Testis (tissue), 2 donors: ENCODE measurements at regions not wholly inside any gene's neighbourhood (a gene's known extent, or its start where the extent isn't known, plus 50 kb on each side); places are given as distances from the start of the nearest gene placed in this dataset.

Source experiments
- DNase-seq: peaks from one replicate; pipeline ENCODE4 v3.0.0-alpha.2; 2019
- H3K27ac ChIP-seq, 2 donors: fragments of 200-600 bp; sonication (generic); one replicate each; pipeline ENCODE4 v1.5.1; 2019
- H3K27me3 ChIP-seq: fragments of 200-600 bp; sonication (generic); one replicate; pipeline ENCODE4 v1.5.1; 2019
- H3K36me3 ChIP-seq: fragments of 200-600 bp; sonication (generic); one replicate; pipeline ENCODE4 v1.5.1; 2017; ENCODE audit warnings: low read depth; ENCODE audit errors: missing control alignments
- H3K4me1 ChIP-seq: fragments of 200-600 bp; sonication (generic); one replicate; pipeline ENCODE4 v1.5.1; 2019
- H3K4me3 ChIP-seq, 2 donors: fragments of 200-600 bp; sonication (generic); one replicate each; pipeline ENCODE4 v1.5.1; 2017 to 2019
- H3K9me3 ChIP-seq: fragments of 200-600 bp; sonication (generic); one replicate; pipeline ENCODE4 v1.5.1; 2017
- POLR2A ChIP-seq: fragments of 450-650 bp; IDR thresholded peaks from one replicate; pipeline ENCODE4 v1.6.1; 2017; ENCODE audit warnings: antibody characterized with exemption, mild to moderate bottlenecking, moderate library complexity
- WGBS, 2 donors: methylation state at CpG; one replicate each; pipeline ENCODE4 v1.1.5; 2018; 5-methylcytosine and 5-hydroxymethylcytosine counted together
- intact Hi-C: fragments of 100-400 bp; cut with DNase I; formaldehyde crosslinking; loops from one replicate; pipeline ENCODE4 v1.15.1; 2023; ENCODE audit warnings: low total_unique reads
- TF ChIP-seq, protein P1 (sequence below), 3 experiments: fragments of 450-650 bp in 2 of 3; fragments of 200-600 bp in 1 of 3; sonication (generic) in 1 of 3; IDR thresholded peaks; one replicate each; pipeline ENCODE4 v1.5.1; 2016 to 2019; ENCODE audit warnings: antibody characterized with exemption in 3 of 3, mild to moderate bottlenecking in 2 of 3, moderate library complexity in 1 of 3

- no peak for TF ChIP-seq POLR2A
- TF ChIP-seq, protein P1, sequence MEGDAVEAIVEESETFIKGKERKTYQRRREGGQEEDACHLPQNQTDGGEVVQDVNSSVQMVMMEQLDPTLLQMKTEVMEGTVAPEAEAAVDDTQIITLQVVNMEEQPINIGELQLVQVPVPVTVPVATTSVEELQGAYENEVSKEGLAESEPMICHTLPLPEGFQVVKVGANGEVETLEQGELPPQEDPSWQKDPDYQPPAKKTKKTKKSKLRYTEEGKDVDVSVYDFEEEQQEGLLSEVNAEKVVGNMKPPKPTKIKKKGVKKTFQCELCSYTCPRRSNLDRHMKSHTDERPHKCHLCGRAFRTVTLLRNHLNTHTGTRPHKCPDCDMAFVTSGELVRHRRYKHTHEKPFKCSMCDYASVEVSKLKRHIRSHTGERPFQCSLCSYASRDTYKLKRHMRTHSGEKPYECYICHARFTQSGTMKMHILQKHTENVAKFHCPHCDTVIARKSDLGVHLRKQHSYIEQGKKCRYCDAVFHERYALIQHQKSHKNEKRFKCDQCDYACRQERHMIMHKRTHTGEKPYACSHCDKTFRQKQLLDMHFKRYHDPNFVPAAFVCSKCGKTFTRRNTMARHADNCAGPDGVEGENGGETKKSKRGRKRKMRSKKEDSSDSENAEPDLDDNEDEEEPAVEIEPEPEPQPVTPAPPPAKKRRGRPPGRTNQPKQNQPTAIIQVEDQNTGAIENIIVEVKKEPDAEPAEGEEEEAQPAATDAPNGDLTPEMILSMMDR (IDR thresholded peaks at IDR 0.05) = no peak
- Histone ChIP-seq H3K4me1 (peaks cover 73% of the 10 kb centered on the region), H3K9me3 (no peaks in the 10 kb centered on the region), H3K27ac (peak overlapping the region; percentile 10 to 71), H3K27me3 (no peaks in the 10 kb centered on the region), H3K36me3 (no peaks in the 10 kb centered on the region), H3K4me3 (no peak overlapping the region)
- intact Hi-C loops = no loop called here
- WGBS, 2 donors = 61 to 77% methylated on average over 9 of the region's 9 CpGs
- DNase-seq = no peak
Measured at GRCh38 chr14:76925097-76925441, 98.9 kb downstream of the LRRC74A start.

DNA sequence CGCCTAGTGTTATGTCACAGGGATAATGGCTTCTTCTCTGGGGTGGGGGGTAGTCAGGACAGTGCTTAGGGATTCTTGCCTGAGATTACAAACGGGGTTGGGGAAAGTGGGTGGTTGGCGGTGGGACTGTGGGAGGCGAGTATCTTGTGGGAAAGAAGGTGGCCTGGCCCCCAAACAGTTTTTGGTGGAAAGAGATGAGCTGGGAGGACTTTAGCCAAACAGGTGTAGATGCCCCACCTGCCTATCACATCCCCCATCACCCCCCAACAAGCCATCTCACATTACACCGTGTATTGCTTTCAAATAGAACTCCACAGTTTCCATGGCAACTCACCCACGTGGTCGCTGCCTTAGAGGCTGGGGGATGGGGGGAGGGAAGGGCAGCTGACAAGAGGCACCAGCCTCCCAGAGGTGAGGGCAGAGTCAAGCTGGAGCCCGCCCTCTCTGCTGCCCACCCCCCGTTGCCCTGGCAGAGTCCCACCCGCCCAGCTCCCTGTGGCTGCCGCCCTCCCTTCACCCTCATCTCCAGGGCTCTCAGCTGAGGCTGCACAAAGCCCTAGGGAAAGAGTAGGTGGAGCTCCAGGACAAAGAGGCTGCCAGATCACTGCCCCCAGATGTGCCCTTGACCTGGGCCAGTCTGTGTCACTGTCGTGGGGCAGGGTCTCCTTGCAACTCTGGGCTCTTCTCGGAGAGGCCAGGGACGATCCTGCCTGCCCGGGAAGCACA, 98.3 kb downstream of the LRRC74A start:
- DNase-seq = peak; percentile 83
- H3K27ac ChIP-seq = peak overlapping the region; percentile 10 to 71
- intact Hi-C loops = no loop called here
- no peaks in the 10 kb centered on the region for H3K36me3 ChIP-seq
- H3K9me3 ChIP-seq = no peaks in the 10 kb centered on the region
- peaks cover 74% of the 10 kb centered on the region for H3K4me1 ChIP-seq
- 53 to 67% methylated on average over 11 to 15 of the region's 15 CpGs for WGBS, 2 donors
- H3K27me3 ChIP-seq = no peaks in the 10 kb centered on the region
- no peak for TF ChIP-seq POLR2A
- TF ChIP-seq, protein P1 (IDR thresholded peaks at IDR 0.05) = no peak
- no peak overlapping the region for H3K4me3 ChIP-seq

GRCh38 chr14:76923431-76924370, 97.5 kb downstream of the LRRC74A start:
- Histone ChIP-seq H3K27me3 (no peaks in the 10 kb centered on the region), H3K27ac (peak overlapping the region; percentile 10 to 71), H3K36me3 (no peaks in the 10 kb centered on the region), H3K4me3 (no peak overlapping the region), H3K9me3 (no peaks in the 10 kb centered on the region), H3K4me1 (peaks cover 74% of the 10 kb centered on the region)
- intact Hi-C loops = no loop called here
- WGBS, 2 donors = 66 to 67% methylated on average over 21 to 22 of the region's 22 CpGs
- TF ChIP-seq POLR2A = no peak
- TF ChIP-seq, protein P1 (IDR thresholded peaks at IDR 0.05) = no peak
- DNase-seq = peak; percentile 76

GRCh38 chr14:76922584-76922983, 96.4 kb downstream of the LRRC74A start:
- intact Hi-C loops = no loop called here
- WGBS, 2 donors = 55 to 70% methylated on average over 11 of the region's 12 CpGs
- TF ChIP-seq, protein P1 (IDR thresholded peaks at IDR 0.05) = no peak
- no peak for TF ChIP-seq POLR2A
- Histone ChIP-seq H3K9me3 (no peaks in the 10 kb centered on the region), H3K4me3 (no peak overlapping the region), H3K4me1 (peaks cover 74% of the 10 kb centered on the region), H3K36me3 (no peaks in the 10 kb centered on the region), H3K27me3 (no peaks in the 10 kb centered on the region), H3K27ac (peak overlapping the region; percentile 10 to 71)
- DNase-seq = no peak
